HG03175 (cell line): ENCODE measurements at regions not wholly inside any gene's neighbourhood (a gene's known extent, or its start where the extent isn't known, plus 50 kb on each side); places are given as distances from the start of the nearest gene placed in this dataset.

Experiments used
- ATAC-seq: cut with Tn5 transposase; IDR thresholded peaks from one replicate; pipeline ENCODE4 v1.9.1; 2021; ENCODE audit warnings: mild to moderate bottlenecking, moderate library complexity; ENCODE audit not compliant: unreplicated experiment

DNA sequence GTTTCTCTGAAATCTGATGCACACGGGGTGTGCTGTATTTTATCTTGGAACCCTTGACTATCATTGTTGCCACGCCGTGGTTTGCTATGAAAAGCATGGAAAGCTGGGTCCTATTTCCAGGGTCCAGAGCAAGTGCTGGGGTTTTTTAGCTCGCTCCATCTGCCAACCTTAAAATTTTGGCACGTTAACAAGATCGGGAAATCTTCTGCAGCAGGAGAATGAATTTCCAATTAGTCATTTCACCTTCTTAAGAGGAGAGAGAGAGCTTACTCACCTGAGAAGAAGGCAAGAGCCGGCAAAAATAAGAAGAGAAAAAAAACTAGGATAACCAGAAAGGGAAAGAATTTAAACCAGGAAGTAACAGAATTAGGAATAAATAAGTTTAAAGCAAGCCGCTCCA lies 223.6 kb upstream of the CELF2 start:
- no peak for ATAC-seq

DNA sequence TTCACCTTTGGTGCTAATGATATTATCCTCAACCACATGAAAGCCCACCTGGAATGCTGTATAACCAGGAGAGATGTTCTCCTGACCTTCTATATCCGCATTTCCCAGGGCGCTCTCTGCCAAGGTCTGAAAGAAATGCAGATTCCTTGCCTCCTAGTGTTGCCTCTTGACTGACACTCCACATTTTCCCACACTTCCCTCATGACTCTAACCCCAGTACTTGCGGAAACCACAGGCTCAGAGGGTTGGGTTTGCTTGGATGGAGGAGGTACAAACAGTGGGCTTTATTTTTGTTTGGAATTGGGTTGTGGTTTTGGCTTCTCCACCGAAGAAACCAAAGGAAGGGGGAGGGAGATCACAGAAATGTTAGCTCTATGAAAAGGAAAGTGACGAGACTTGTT lies 222.9 kb upstream of the CELF2 start:
- no peak for ATAC-seq

DNA sequence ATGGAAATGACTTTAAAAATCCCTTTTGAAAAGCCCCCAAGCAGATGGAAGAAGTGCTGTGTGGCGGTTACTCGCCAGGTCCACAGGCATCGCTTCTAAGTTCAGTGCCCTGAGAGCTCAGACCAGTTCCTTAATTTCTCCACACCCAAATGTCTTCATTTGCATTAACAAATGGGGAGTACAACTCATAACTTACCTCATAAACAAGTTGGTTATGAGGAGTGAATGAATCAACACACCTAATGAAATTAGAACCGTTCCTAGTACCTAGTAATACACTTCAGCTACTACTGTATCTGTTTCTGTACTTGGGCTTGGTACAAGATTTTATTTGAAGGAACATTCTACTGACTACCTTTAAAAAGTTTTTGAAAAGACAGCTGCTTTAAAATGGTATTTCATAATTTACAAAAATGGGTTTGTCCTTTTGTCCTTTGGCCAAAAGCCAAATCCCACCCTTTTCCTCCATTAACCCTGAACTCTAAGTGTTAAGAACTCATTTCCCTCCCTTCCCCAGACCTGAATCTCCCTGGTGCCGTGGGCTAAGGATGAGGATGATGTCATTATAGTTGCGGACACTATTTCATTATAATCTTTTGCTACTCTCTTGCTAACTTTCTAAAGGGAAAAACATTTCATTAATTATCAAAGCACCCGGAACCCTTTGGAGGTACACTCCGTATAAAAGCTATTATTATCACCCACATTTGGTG lies 221.5 kb upstream of the CELF2 start:
- ATAC-seq, result no peak

DNA sequence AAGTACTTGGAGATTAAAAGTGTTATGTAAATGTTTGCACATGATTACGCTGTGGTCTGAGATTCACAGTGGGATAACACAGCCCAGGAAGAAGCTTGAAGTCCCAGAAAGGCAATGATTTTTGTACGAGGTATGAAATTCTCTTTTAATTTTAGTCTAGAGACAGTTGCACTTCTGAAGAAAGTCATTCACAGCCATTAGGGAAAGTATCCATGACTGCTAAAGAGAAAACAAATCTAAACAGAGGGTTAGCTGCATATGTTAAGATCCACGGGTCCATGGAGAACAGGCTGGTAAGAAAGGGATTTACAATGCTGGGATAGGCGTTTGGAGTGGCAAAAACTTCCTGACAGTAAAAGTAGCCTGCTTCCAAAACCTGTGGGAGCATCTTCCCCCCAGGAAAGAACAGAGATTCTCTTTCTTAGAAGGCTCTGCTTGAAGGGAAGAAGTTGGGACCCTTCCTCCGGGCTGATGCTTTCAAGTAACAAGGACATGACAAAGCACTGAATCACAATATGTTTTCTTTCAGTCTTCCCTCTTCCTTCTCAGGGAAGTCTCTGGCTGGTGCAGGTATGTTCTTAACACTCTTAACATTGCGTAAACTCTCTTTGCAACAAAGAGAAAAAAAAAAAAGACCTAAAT lies 220.8 kb upstream of the CELF2 start:
- no peak for ATAC-seq

DNA sequence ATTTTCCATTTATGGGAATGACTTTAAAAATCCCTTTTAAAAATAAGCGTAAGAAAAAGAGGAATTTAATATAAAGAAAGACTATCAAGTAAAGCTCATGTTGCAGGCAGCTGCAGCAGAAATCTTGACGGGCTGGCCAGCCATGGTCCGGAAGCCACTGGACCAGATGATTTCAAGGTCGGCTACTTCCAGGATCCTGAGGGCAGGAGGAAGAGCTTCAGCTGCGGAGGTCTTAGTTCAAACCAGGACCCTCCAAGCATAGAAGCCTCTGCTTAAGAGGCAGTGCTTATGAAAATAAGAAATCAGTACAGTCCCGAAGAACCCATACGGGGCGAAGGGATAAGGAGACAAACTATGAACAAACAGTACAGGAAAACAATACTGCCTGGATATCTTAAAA lies 220.2 kb upstream of the CELF2 start:
- ATAC-seq, result no peak

DNA sequence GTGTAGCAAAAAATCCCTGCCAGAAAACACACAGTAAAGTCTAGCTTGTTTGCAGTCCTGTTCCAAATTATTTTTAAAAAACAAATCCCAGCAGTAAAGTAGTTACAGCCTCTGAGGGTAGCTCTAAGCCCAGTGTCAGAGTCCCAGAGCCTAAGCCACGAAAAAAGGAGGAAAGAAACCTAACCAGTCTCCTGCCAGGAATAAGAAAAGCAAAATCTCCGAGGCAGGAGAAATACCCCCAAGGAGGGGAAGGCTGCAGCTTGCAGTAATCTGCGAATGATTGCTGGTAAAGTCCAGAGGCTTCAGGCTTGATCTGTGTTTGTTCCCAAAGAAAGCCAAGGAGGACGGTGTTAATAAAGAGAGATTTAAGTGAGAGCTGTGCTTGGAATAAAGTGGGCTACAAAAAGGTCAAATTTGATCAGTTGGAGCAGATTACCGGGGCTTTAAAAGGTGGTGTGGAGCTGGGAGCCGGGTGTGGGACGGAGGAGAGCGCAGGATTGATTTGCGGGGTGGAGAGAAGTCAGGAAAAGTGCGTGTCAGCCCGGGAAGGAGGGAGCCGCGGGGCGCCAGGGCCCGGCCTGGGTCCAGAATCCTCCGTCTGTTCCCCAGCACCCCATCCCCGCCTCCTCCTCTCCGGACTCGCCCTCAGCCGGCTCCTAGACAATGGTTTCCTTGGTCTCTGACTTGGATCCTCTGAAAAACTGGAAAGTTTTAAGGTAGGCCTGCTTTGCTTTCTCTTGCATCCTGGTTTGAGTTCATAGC lies 219.4 kb upstream of the CELF2 start:
- ATAC-seq, result no peak

DNA sequence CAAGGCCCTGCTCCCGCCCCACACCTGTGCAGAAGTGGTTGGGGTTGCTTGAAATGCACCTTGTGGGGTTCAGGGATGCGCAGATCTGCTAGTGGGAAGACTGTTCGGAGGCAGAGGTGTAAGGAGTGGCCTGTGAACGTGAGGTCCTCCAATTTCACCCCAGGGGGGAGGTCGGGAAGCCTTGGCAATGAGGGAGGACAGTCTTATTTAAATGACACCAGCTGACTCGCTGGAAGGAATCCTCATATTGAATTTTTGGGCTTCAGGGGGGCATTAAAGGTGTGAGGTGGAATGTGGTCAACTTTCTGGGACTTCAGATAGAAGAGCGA lies 218.8 kb upstream of the CELF2 start:
- ATAC-seq, result no peak

DNA sequence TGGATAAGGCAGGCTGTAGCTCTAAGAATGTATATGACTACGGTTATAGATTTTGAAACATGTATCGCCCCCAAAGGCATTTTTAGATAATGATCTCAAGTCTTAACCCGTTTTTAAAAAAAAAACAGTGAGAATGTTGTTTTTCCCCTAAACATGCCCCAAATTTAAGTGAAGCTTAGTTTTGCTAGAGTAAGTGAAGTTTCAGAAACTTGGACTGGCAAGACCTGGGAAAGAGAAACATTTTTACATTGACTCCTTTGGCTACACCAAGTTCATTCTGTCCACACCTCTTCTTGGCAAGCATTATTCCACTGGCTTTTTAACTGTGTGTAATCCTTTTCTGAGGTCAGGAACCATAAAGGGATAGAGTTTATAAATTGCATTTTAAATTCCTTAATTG lies 216.7 kb upstream of the CELF2 start:
- no peak for ATAC-seq

DNA sequence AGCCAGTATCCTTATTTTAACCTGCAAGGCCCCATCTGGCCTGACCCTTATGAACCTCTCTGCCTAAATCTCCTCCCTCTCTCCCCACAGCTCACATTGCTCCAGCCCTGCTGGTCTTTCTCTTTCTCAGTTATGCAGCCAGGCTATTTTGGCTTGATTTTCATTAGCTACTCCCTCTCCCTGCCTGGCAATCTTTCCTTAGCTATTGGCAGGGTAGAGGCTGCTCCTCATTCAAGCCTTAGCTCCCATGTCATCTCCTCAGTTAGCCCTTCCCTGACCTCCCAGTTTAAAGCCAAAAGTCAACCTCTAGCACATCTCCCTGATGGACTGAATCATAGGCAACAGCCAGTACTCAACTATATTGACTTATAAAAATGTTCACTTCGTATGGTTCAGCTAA lies 214.4 kb upstream of the CELF2 start:
- no peak for ATAC-seq

DNA sequence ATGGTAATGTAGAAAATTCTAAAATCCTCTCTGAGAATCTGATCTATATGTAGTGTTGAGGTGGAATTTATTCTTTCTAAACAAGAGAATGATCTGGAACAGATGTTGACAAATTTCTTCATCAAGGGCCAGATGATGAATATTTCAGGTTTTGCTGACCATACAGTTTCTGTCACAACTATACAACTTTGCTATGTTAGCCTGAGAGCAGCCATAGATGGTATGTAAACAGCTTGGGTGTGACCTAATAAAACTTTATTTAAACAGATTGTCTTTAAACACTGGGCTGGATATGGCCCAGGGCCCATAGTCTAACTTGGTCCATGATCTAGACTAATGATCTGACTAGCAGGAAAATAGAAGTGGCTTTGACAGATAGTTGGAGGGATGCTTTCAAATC lies 213.6 kb upstream of the CELF2 start:
- no peak for ATAC-seq

DNA sequence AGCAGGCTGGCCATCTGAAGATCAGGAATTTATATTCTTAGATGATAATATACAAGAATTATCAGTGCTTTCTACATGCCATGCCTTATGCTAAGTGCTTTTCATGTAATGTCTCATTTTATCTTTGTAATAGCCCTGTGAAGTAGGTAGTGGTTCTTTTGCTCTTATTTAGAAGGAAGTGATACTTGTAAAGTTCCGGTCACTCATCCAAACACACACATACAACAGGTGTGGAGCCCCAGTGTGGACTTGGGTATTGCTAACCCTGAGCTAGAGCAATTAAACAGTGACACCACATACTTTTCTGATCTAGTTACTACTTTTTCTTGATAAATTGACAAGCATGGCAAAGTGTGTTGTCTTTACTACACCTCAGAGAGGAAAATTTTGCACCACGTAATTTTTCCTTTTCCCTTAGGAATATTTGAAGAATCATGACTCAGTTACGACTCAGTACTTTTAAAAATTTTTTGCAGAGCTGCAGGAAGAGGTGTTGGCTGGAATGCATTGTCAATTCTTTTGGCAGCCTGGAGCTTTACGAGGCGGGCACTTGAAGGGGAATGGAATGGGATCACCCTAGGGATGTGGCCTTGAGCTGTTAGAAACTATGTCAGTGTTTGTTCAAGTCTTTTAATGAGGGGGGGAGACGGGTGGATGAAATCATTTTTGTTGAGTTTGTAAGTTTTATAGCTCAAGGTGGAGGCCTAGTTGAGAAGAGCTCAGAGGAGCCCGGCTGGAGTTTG lies 212.5 kb upstream of the CELF2 start:
- no peak for ATAC-seq

DNA sequence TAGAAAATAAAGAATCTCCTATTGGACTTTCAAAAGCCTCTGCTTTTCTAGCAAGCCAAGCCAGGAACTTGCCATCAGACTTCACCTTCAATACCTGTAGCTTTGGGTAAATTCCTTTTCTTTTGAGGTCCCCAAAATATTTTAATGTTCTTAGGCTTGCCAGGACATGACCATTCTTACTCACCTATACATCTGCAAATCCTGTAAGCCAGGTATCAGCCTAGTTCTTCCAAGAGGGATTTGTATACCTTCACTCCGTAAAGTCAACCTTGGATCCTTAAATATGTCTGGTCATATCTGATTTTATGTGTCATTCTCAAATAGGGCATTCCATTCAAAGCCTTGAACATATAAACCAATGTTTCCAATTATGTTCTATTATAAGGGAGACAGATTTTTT lies 210.6 kb upstream of the CELF2 start:
- no peak for ATAC-seq

DNA sequence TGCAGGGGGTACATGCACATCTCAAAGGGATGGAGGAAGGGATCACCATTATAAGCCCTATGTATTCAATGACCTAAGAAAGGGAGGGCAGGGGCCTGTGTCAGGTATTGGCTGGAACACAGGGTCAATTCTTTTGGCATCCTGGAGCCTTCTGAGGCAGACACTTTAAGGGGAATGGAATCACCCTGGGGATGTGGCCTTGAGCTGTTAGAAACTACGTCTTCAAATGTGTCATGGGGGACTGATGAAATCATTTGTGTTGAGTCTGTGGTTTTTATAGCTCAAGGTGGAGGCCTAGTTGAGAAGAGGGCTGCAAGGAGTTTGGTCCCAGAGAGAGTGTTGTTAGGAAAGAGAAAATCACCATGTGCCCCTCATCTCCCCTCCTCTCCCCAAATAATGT lies 206.1 kb upstream of the CELF2 start:
- ATAC-seq, result no peak

DNA sequence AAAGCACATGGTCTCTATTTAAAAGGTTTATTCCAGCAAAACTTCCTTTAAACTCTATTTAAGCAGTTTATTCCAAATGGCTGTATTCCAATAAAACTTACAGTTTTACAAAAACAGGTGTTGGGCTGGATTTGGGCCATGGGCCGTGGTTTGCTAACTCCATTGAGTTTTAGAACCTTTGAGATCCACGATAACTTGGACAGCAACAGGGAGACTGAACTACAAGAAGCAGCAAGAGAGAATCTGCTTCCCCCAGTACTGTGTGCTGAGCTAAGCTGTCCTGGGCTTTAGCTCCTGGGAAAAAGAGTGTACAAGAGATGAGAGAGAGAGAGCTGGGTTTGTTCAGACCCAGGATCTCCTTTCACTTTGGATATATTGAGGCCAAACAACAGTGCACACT lies 204.0 kb upstream of the CELF2 start:
- no peak for ATAC-seq

DNA sequence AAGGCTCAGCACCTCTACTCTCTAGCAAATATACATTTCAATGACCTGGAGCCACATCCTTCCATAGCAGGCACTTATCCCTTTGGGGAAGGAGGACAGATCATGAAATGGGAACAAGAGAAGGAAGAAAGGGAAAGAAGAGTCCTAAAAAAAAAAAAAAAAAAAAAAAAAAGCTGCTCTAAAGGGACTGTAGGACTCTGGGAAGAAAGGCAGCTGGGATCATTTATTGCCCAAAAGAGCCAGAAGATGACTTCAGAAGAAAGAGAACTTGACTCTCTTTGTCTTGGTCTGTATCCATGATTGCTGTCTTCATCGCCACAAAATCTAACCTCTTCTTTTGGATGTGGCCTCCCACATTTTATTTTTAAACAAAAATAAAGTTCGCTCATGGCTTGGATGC lies 203.6 kb upstream of the CELF2 start:
- no peak for ATAC-seq

DNA sequence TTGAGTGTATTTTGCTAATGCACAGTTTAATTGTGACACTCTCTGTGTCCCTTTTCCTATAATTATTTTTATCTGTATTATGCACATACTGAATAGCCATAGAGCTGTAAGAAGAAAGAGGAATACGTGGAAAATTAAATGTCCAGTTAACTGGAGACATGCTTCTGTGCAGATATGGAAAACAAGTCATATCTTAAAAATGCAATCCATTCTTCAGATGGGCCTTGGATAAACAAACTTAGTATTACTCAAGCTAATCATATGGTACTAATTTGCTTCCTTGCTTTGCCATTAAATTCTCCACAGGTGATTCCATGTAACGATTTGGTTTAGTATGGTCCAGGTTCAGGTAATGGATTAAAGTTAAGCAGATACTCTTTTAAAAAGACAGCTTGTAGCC lies 201.2 kb upstream of the CELF2 start:
- ATAC-seq, result no peak

DNA sequence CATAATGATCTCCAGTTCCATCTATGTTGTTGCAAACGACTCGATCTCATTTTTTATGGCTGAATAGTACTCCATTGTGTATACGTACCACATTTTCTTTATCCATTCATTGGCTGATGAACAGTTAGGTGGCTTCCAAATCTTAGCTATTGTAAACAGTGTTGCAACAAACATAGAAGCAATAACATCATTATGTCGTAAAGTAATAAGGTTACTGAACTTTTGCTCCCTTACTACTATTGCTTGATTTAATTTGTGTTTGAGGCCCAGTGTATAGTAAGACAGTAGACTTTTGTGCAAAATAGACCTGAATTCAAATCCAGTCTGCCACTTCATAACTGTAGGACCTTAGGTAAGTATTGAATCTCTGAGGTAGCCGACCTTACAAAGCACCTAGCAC lies 200.1 kb upstream of the CELF2 start:
- no peak for ATAC-seq

DNA sequence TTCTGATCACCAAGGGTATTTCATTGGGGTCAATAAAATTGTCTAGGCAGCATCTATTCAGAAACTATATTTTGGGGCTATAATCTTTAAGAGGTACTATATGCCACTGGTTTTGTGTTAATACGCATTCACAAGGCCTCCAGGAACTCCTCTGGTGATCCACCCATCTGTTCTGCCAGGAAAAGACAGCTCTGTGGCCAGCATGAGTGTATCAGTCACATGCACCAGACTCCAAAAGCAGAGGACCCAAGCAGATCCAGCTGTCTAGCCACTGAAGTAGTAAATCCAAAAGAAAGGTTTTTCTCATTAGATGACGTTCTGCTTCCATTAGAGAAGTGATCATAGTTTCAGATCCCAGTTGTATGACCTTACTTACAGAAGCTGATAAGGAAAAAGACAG lies 199.6 kb upstream of the CELF2 start:
- ATAC-seq, result no peak

DNA sequence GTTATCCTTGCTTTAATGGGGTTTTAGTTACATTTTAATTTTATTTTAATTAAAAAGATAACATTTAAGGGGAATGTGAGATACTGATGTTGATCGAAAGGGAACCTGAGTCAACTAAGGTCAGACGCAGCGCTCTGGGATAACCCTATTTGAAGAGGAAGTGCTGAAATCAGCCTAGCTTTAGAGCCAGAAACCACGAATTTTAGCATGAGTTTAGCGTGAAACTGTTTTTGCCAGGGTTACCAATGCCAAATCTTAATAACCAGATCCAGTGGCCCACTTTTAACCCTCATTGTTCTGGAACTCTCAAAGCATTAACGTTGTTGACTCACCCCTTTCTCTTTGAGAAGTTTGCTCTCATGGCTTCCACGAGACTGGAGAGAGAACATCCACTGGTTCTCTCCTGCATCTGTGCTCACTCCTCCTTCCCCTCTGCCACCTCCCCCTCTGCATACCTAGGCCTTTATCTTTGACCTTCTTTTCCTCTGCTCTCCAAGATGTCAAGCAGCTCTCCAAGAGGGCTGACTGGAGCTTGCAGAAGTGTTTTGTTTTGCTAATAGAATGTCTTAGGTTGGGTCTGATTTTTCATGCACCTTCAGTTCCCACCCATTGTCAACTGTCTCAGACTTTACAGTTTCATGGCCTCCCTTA lies 198.3 kb upstream of the CELF2 start:
- ATAC-seq, result no peak

DNA sequence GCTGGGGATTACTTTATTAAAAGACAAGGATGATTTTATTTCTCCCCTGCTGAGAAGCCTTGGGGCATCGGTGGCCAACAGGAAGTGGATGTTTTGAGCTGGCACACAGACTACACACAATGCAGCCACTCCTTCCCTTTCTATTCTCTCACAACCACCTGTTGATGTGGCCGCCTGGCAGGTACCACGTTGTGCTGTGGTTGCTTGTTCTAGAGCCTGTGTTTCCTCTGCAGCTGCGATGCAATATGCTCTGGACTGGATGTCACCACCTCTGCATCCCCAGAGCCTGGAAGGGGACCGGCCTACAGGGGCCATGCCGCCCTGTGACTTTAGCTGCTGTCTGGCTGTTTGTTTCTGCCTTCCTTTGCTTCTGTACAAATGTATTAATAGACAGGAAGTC lies 195.7 kb upstream of the CELF2 start:
- ATAC-seq, result no peak

DNA sequence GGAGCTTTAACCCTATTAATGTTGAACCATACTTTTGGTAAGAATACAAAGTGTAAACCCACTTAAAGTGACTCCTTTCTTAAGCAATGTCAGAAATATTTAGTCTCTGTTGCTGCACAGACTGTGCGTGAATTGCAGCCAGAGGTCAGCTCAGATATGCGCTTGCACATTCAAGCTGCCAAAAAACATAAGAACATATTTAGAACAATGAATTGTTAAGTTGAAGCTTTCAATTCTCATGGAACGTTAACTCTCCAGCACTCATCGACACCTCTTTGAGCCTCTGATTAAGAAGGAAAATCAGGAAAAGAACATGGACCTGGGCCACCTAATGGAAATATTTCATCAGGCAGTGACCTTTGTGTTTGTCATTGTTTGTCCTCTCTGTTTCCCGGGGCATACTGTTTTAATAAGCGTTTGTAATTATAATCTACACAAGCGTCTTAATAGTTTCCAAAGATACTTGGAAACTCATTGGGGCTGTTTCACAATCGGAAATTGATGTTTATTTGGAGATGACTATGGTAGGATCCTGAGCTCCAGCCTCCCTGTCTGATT lies 193.0 kb upstream of the CELF2 start:
- ATAC-seq, result no peak
